HepG2 (cell line): ENCODE measurements at regions not wholly inside any gene's neighbourhood (a gene's known extent, or its start where the extent isn't known, plus 50 kb on each side); places are given as distances from the start of the nearest gene placed in this dataset.

Experiments
- ATAC-seq: fragments of 200-7000 bp; cut with Tn5 transposase; 3 replicates; pipeline ENCODE4 v1.9.1; 2020; ENCODE audit warnings: mild to moderate bottlenecking, moderate library complexity
- BruUV-seq: library from RNA; stranded (reverse); fragments of 400-500 nt; replicated peaks from 2 replicates; lab custom pipeline; 2021; lab: Mats Ljungman, UMichigan
- CTCF ChIA-PET: fragments of 300-600 bp; formaldehyde crosslinking; extraction: SDS; loops from one replicate; lab custom pipeline; 2021; ENCODE audit warnings: low total read pairs, inconsistent platforms, low intra/inter-chr PET ratio; lab: Yijun Ruan, JAX
- POLR2A ChIA-PET: fragments of 350-600 bp; sonication (Branson Sonifier 250); formaldehyde crosslinking; loops from one replicate; lab custom pipeline; 2020; ENCODE audit warnings: antibody characterized with exemption, inconsistent platforms; lab: Yijun Ruan, JAX
- DNase-seq: peaks from one replicate; pipeline ENCODE4 v3.0.0-alpha.2; 2015; ENCODE audit warnings: low spot score
- FAIRE-seq: peaks from 3 replicates; lab custom pipeline; 2011; peaks lifted over from hg19 to GRCh38; lab: Jason Lieb, UNC
- H2AFZ ChIP-seq: one replicate; pipeline ENCODE4 v1.6.1; 2011; ENCODE audit warnings: low read length, inconsistent platforms
- H3K27ac ChIP-seq: fragments of 300-600 bp; 3 replicates; pipeline ENCODE4 v1.8.0; 2011; ENCODE audit warnings: mixed run types, mild to moderate bottlenecking, mixed read lengths, low read length, inconsistent platforms; ENCODE audit not compliant: insufficient read depth; ENCODE audit errors: extremely low read length
- H3K27me3 ChIP-seq, 2 experiments: fragments of 200-600 bp in 1 of 2; 2 replicates in 1 of 2; 3 replicates in 1 of 2; pipeline versions ENCODE4 v1.6.0 to v1.8.0; 2011; ENCODE audit warnings: low read length in 2 of 2, mild to moderate bottlenecking in 2 of 2, moderate library complexity in 2 of 2, inconsistent platforms in 1 of 2; ENCODE audit not compliant: insufficient read depth in 2 of 2, control insufficient read depth in 1 of 2
- H3K36me3 ChIP-seq, 2 experiments: fragments of 200-600 bp in 1 of 2; replicated peaks in 1 of 2; 2 replicates in 1 of 2; 3 replicates in 1 of 2; pipeline versions ENCODE4 v1.5.1 to v1.8.0; 2011; ENCODE audit warnings: low read length in 2 of 2, inconsistent platforms in 1 of 2; ENCODE audit not compliant: insufficient read depth in 2 of 2, control insufficient read depth in 1 of 2
- H3K4me1 ChIP-seq: 2 replicates; pipeline ENCODE4 v1.5.1; 2012; ENCODE audit warnings: low read length, inconsistent platforms; ENCODE audit not compliant: insufficient read depth
- H3K4me2 ChIP-seq: 2 replicates; pipeline ENCODE4 v1.6.0; 2011; ENCODE audit warnings: low read depth, low read length, inconsistent platforms
- H3K4me3 ChIP-seq, 3 experiments: fragments of 200-600 bp in 1 of 3; sonication (generic), shearing (Covaris generic) in 1 of 3; replicated peaks in 1 of 3; 2 replicates each; pipeline ENCODE4 v1.5.1; 2011 to 2016; ENCODE audit warnings: low read length in 3 of 3, inconsistent platforms in 2 of 3, low read depth in 2 of 3, mild to moderate bottlenecking in 2 of 3, control low read depth in 1 of 3, mixed read lengths in 1 of 3; ENCODE audit not compliant: insufficient read depth in 1 of 3
- H3K79me2 ChIP-seq: one replicate; pipeline ENCODE4 v1.6.1; 2011; ENCODE audit warnings: low read length, inconsistent platforms; ENCODE audit not compliant: insufficient read depth
- H3K9ac ChIP-seq: 2 replicates; pipeline ENCODE4 v1.6.0; 2011; ENCODE audit warnings: mild to moderate bottlenecking, low read depth, low read length, inconsistent platforms; ENCODE audit not compliant: insufficient read depth
- H3K9me3 ChIP-seq: 2 replicates; pipeline ENCODE4 v1.5.1; 2012; ENCODE audit warnings: mild to moderate bottlenecking, low read length
- H4K20me1 ChIP-seq: 2 replicates; pipeline ENCODE4 v1.6.0; 2011; ENCODE audit warnings: inconsistent platforms, mild to moderate bottlenecking, low read length, moderate library complexity; ENCODE audit not compliant: insufficient read depth
- MIER2 ChIP-seq: IDR thresholded peaks from 2 replicates; pipeline ENCODE4 v1.6.1; 2016; ENCODE audit warnings: missing biosample characterization, missing genetic modification reagents
- ZFP36L1 ChIP-seq: sonication (generic); formaldehyde crosslinking; IDR thresholded peaks from 2 replicates; pipeline ENCODE4 v1.8.0; 2022; ENCODE audit warnings: mild to moderate bottlenecking, missing genetic modification reagents, moderate library complexity
- WGBS: methylation state at CpG from one replicate; pipeline ENCODE4 v1.1.6; 2017; ENCODE audit warnings: low lambda C conversion rate; 5-methylcytosine and 5-hydroxymethylcytosine counted together
- in situ Hi-C: cut with HindIII; loops from 2 replicates; pipeline ENCODE4 v1.10.0; 2017; ENCODE audit warnings: low pct_unique_long_range_greater_than_20kb; ENCODE audit not compliant: extremely low pct_ligation_motif_present
- intact Hi-C: fragments of 100-400 bp; cut with micrococcal nuclease; formaldehyde crosslinking; loops from one replicate; pipeline ENCODE4 v1.10.0; 2022; ENCODE audit not compliant: unreplicated experiment
- TF ChIP-seq, protein P1 (sequence below): sonication (generic); formaldehyde crosslinking; IDR thresholded peaks from 2 replicates; pipeline ENCODE4 v1.8.1; 2023; ENCODE audit warnings: missing genetic modification reagents, inconsistent platforms, borderline replicate concordance

DNA sequence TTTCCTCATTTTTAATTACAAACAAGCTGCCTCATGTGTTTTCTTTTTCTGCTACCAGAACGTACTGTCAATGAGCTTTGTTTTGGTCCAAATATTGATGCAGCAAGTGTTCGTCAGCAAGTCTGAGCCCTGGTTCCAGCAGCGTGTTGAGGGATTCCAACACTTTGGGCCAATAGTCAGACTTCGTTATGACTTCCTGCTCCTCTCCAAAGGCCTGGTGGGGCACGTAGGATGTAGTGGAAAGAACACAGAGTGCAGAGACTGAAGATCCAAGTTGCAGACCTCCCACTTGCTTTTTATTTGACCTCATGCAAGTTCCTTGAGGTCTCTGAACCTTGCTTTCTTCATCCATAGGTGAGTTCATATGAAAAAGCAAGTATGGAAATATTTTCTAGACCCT lies 138.2 kb downstream of the BBOX1 start:
- intact Hi-C loops, result no loop called here

More for the DNA sequence above, 138.2 kb downstream of the BBOX1 start:
- ATAC-seq (no peak), FAIRE-seq (no peak), DNase-seq (no peak)
- TF ChIP-seq ZFP36L1 (no peak), MIER2 (no peak)
- TF ChIP-seq, protein P1, sequence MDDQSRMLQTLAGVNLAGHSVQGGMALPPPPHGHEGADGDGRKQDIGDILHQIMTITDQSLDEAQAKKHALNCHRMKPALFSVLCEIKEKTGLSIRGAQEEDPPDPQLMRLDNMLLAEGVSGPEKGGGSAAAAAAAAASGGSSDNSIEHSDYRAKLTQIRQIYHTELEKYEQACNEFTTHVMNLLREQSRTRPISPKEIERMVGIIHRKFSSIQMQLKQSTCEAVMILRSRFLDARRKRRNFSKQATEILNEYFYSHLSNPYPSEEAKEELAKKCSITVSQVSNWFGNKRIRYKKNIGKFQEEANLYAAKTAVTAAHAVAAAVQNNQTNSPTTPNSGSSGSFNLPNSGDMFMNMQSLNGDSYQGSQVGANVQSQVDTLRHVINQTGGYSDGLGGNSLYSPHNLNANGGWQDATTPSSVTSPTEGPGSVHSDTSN (CRISPR knock-in tag), result no peak
- CTCF ChIA-PET, result no interaction called here
- no peaks in the 10 kb centered on the region for H3K36me3 ChIP-seq
- no peak overlapping the region for H3K27ac ChIP-seq
- H3K4me2 ChIP-seq, result no peak overlapping the region
- H3K4me1 ChIP-seq, result peaks cover 13% of the 10 kb centered on the region
- H4K20me1 ChIP-seq, result no peaks in the 10 kb centered on the region
- WGBS, result 19% methylated on average over 5 of the region's 5 CpGs
- no peak overlapping the region for H3K4me3 ChIP-seq
- H3K9me3 ChIP-seq, result no peaks in the 10 kb centered on the region
- BruUV-seq, result no TSS peak
- H3K9ac ChIP-seq, result no peak overlapping the region
- H3K79me2 ChIP-seq, result no peaks in the 10 kb centered on the region
- no peak overlapping the region for H2AFZ ChIP-seq
- H3K27me3 ChIP-seq, result no peaks in the 10 kb centered on the region
- in situ Hi-C loops, result no loop called here
- POLR2A ChIA-PET, result no interaction called here
